Breast epithelium (tissue), 3 donors: ENCODE measurements at regions not wholly inside any gene's neighbourhood (a gene's known extent, or its start where the extent isn't known, plus 50 kb on each side); places are given as distances from the start of the nearest gene placed in this dataset.

Experiments
- POLR2A ChIP-seq: fragments of 450-650 bp; IDR thresholded peaks from one replicate; pipeline ENCODE4 v1.6.1; 2016; ENCODE audit warnings: antibody characterized with exemption, mild to moderate bottlenecking, moderate library complexity
- POLR2AphosphoS5 ChIP-seq, 3 donors: sonication (generic); formaldehyde crosslinking; IDR thresholded peaks; one replicate each; pipeline ENCODE4 v1.6.1; 2017; ENCODE audit warnings: antibody characterized with exemption in 3 of 3
- TF ChIP-seq, protein P1 (sequence below), 3 donors: fragments of 450-650 bp; IDR thresholded peaks; one replicate each; pipeline ENCODE4 v1.5.1; 2016 to 2017; ENCODE audit warnings: antibody characterized with exemption in 3 of 3, mild to moderate bottlenecking in 3 of 3, moderate library complexity in 3 of 3

- TF ChIP-seq POLR2AphosphoS5 (IDR thresholded peaks at IDR 0.05) (no peak), POLR2A (no peak)
- TF ChIP-seq, protein P1, sequence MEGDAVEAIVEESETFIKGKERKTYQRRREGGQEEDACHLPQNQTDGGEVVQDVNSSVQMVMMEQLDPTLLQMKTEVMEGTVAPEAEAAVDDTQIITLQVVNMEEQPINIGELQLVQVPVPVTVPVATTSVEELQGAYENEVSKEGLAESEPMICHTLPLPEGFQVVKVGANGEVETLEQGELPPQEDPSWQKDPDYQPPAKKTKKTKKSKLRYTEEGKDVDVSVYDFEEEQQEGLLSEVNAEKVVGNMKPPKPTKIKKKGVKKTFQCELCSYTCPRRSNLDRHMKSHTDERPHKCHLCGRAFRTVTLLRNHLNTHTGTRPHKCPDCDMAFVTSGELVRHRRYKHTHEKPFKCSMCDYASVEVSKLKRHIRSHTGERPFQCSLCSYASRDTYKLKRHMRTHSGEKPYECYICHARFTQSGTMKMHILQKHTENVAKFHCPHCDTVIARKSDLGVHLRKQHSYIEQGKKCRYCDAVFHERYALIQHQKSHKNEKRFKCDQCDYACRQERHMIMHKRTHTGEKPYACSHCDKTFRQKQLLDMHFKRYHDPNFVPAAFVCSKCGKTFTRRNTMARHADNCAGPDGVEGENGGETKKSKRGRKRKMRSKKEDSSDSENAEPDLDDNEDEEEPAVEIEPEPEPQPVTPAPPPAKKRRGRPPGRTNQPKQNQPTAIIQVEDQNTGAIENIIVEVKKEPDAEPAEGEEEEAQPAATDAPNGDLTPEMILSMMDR (IDR thresholded peaks at IDR 0.05) = no peak
These were observed 345.7 kb upstream of the C2CD4B start for GRCh38 chr15:62510791-62511190.
